ENCODE measurements at regions not wholly inside any gene's neighbourhood (a gene's known extent, or its start where the extent isn't known, plus 50 kb on each side); places are given as distances from the start of the nearest gene placed in this dataset.
"Not testable (repeated sequence)": the region's sequence is repeated elsewhere in the genome, so short reads cannot be mapped to it uniquely, and the experiment has no call there.

DNA sequence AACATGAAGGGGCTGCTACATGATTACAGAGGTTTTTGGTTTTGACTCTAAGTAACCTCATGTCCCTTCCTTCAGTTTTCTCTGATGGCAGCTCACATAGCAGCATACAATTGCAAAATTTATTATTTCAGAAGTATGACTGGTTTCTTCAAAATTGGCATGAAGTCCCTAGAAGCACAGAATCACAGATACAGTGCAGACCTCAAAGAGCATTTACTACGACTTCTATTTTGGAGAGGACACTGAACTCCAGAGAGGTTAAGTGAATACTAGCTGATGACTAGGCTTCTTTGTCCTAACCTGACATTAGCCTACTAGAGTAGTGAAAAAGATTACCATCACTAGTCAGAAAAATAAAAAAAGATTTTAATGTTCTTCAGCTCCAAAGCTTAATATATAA lies 664.3 kb downstream of the RFPL4B start:
- no peak overlapping the region for H3K4me3 ChIP-seq (replicated peaks; ENCODE audit: low read depth, low read length)
- DNase-seq (ENCODE audit: low read depth) = peak; percentile 50
- TF ChIP-seq CTCF (IDR thresholded peaks at IDR 0.05; ENCODE audit: low read length, missing control alignments) = no peak

- peak; percentile 87 for DNase-seq (ENCODE audit: low read depth)
- no peak overlapping the region for H3K4me3 ChIP-seq (replicated peaks; ENCODE audit: low read depth, low read length)
- TF ChIP-seq CTCF (IDR thresholded peaks at IDR 0.05; ENCODE audit: low read length, missing control alignments) = no peak
These were observed 664.7 kb downstream of the RFPL4B start for GRCh38 chr6:113011801-113012200.

- no peak for TF ChIP-seq CTCF (IDR thresholded peaks at IDR 0.05; ENCODE audit: low read length, missing control alignments)
- peak; percentile 90 for DNase-seq (ENCODE audit: low read depth)
- no peak overlapping the region for H3K4me3 ChIP-seq (replicated peaks; ENCODE audit: low read depth, low read length)
These were observed 668.1 kb downstream of the RFPL4B start for GRCh38 chr6:113015249-113015648.

DNA sequence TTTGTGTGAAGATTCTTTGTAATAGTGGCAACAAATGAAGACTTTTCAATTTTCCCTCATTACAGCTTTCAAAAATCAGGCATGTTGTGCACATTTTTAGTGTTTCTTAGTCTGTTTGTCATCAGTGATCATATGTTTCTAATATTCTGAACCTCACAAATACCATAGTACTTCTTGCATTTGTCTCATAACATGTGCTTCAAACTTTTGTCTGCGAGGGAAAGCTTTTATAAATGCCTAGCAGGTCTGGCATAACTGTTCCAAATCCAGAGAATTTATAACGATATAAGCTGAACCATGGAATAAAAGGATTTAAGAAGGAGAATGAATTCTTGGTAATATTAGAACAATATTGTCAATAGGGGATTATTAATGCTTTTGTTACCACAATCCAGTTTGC lies 670.2 kb downstream of the RFPL4B start:
- no peak for DNase-seq (ENCODE audit: low read depth)
- H3K4me3 ChIP-seq (replicated peaks; ENCODE audit: low read depth, low read length) = no peak overlapping the region
- no peak for TF ChIP-seq CTCF (IDR thresholded peaks at IDR 0.05; ENCODE audit: low read length, missing control alignments)

GRCh38 chr6:113018351-113019151 lies 671.4 kb downstream of the RFPL4B start:
- DNase-seq (ENCODE audit: low read depth) = peak; percentile 91
- TF ChIP-seq CTCF (IDR thresholded peaks at IDR 0.05; ENCODE audit: low read length, missing control alignments) = no peak
- no peak overlapping the region for H3K4me3 ChIP-seq (replicated peaks; ENCODE audit: low read depth, low read length)

GRCh38 chr6:113019176-113019575 lies 672.0 kb downstream of the RFPL4B start:
- no peak for TF ChIP-seq CTCF (IDR thresholded peaks at IDR 0.05; ENCODE audit: low read length, missing control alignments)
- H3K4me3 ChIP-seq (replicated peaks; ENCODE audit: low read depth, low read length) = no peak overlapping the region
- DNase-seq (ENCODE audit: low read depth) = no peak

- no peak overlapping the region for H3K4me3 ChIP-seq (replicated peaks; ENCODE audit: low read depth, low read length)
- TF ChIP-seq CTCF (IDR thresholded peaks at IDR 0.05; ENCODE audit: low read length, missing control alignments) = no peak
- DNase-seq (ENCODE audit: low read depth) = no peak
These were observed 680.6 kb downstream of the RFPL4B start for GRCh38 chr6:113027780-113028179.

DNA sequence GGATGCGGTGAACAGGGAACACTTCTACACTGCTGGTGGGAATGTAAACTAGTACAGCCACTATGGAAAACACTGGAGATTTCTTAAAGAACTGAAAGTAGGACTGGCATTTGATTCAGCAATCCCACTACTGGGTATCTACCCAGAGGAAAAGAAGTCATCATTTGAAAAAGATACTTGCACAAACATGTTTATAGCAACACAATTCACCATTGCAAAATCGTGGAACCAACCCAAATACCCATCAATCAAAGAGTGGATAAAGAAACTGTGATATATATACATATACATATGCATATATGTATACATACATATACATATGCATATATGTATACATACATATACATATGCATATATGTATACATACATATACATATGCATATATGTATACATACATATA lies 682.0 kb downstream of the RFPL4B start:
- not testable (repeated sequence) for DNase-seq (ENCODE audit: low read depth); H3K4me3 ChIP-seq (replicated peaks; ENCODE audit: low read depth, low read length)
